NCI-H226 (cell line): ENCODE measurements at regions not wholly inside any gene's neighbourhood (a gene's known extent, or its start where the extent isn't known, plus 50 kb on each side); places are given as distances from the start of the nearest gene placed in this dataset.
"Not testable (repeated sequence)": the region's sequence is repeated elsewhere in the genome, so short reads cannot be mapped to it uniquely, and the experiment has no call there.

ENCODE experiments used
- DNase-seq: peaks from one replicate; pipeline ENCODE4 v3.0.0-alpha.2; 2015

DNA sequence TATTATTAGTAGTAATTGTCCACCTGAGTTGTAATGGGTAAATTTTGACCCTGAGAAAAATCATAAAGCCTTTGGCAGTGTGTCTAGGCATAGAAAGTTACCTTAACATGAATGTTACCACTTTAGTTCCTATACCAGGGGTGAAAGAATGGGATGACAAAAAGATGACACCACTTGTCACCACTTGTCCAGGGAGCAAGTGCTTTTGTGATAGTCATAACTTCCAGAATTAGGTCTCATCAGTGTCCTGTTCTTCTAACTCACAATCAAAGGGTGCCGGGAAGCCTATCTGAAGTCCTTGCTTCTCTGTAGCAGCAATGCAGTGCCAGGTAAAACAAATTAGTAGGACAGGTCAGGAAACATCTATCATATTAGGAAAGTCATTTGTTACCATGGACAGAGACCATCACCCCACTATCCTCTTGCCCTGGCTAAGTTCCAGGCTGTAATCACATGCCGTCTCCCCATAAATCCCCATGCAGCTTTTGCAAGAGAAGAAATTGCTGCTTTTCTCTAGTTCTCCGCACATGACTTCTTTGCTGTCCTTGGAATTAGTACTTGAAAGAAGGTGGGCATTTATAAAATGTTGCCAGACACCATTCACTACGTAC is 156.5 kb upstream of the SGCD start:
- no peak for DNase-seq

DNA sequence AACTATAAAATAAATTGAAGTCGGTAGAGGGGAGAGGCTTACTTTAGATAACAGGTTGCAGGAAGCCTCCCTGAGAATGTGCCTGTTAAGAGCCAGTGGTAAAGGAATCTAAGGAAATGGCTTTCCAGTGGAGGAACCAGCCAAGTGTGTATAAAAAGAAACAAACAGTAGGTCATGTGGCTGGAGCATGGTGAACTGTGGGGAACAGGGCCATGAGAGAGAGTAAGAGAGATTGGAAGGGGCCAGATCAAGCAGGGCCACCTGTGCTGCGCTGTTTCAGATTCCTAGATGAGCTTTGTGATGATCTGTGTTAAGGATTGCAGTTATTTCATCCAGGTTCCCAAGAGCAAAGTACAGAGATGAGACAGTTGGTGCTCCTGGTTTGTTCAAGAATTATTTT is 152.7 kb upstream of the SGCD start:
- no peak for DNase-seq

DNA sequence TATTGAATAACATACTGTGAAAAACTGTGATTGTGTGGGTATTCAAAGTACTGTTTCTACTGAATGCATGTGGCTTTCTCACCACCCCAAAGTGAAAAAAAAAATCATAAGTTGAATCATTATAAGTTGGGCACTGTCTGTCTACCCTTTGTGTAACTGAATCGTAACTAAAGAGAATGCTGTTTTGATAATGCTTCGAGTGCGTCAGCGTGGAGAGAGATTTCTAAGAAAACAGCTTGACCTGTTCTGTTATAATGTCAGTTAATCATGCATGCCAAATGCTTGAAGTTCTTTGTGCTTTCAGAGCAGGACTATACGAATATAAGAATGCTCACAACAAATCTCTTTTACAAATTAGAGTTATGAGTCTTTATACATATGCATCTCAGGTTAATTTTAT is 148.8 kb upstream of the SGCD start:
- no peak for DNase-seq

DNA sequence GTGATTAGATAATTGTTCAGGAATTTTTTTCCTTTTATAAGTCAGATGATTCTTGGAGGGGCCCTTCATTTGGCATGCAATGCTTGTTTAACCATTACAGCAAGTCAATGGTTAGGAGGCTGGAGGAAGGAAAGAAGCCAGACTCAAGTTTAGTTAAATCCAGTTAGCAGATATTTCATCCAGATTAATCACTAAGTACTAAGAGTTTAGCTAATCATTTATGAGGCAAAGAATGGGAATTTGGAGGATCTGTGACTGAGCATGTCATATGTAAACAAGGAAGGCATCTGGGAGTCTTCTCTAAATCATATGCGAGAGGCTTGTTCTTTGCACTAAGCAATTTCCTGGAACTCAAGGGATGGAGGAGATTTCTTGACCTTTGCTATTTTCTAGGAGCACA is 145.3 kb upstream of the SGCD start:
- DNase-seq = no peak

DNA sequence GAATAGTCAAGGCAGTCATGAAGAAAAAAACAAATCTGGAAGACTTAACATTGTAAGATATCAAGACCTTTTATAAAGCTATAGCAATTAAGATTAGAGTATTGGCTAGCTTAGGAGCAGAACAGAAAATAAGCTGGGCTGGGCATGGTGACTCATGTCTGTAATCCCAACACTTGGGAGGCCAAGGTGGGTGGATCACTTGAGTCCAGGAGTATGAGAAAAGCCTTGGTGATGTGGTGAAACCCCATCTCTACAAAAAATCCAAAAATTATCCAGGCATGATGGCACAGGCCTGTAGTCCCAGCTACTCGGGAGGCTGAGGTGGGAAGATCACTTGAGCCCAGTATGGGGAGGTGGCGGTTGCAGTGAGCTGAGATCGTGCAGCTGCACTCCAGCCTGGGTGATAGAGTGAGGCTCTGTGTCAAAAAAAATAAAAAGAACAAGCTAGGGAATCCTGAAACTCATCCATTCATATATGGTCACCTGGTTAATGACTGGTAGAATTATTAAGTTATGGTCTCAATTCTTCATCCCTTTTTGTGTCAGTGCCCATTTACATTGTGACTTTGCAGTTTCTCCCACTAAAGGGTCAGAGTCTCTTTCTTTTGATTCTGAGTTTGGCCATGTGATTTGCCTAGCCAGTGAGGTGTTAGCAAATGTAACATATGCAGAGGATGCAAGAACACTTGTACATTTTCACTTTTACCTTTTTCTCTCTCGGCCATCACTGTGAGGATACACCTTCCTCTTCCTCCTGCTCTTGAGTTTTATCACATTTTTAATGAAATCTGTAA is 144.6 kb upstream of the SGCD start:
- no peak for DNase-seq

DNA sequence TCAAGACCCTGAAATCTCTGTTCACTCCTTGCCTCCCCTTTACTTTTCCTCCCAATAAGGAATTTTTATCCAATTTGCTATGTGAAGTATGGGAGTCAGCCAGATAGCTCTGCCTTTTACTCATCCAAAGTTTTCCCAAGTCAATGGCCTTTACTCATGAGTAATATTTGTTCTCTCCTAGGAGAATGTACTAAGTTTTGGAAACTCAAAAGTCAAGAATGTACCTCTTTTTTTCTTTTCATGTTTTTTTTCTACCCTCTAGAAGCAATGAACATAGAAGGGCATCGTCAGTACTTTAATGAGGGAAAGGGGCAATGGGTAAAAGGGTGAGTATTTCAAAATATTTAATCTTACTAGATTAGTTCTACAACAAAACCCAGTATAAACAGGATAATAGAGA is 140.2 kb upstream of the SGCD start:
- no peak for DNase-seq

DNA sequence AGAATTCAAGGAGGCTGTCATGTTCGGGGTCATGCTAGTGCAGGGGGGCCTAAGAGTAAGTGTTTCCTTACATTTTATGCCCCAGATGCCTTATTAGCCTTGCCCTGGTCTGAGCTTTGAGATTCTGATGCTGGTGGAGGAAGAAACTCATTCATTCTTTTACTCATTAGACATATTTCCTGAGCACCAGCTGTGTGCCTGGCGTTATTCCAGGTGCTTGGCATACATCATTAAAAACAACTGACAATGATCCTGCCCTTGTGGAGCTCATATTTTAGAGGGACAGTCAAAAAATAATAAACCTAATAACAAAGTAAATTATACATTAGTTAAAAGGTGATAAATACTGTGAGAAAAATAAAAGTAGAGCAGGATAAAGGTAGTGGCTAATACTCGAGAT is 138.9 kb upstream of the SGCD start:
- no peak for DNase-seq

DNA sequence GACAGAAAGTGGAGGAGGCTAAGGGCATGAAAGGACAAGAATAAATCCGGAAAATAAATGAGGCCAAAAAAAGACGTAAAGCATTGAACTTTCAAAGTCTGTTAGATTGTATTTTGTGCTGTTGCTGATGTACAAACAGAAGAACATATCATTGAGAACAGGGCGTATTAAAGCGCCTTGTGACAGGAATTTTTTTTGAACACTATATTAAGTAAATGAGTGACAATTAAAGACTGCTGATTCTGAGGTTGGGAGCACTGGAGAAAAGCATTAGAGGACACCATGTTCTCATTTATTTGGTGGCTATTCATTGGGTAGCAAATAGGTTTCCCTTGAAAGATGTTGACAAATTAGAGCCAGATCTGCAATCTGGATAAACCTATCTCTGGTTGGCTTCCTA is 137.3 kb upstream of the SGCD start:
- DNase-seq = no peak

DNA sequence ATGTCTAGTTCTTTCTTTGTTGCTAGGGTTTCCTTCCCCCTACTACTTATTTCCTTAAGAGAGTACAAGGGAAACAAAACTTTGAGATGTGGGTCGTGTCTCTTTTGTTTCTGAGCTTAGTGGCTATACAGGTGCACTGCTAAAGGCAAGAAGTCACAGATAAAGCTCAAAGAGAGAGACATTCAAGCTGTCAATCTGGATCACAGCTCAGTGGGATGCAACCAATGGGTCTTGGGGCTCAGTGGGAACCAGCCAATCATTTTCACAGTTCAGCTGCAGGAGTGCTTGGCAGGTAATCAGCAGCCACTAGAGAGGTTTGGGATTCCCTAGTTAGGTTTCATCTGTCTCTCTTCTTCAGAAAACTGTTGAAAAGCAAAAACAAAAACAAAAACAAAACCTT is 135.4 kb upstream of the SGCD start:
- DNase-seq = no peak

DNA sequence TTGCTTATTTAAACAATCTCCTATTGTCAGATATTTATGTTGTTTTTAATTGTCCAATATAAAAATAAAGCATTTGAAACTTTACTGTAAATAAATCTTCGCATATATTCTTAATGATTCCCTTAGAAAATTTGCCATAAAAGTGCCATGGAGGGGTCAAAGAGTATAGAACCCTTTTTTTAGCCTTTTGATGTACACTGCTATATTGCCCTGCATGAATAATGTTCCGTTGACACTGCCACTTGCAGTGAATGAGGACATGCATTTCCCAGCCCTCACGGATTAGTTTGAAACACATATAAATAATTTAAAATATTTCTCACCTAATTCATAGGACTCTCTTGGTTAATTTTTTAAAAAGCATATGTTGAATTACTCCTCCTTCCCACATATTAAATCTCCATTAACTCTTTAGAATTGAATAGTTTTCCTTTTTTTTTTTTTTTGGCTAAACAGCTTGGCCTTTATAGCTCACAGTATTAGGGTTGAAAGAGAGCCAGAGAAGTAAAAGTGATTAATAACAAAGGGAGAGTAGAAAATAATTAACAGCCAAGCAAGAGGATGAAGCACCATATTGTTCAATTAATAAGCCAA is 129.8 kb upstream of the SGCD start:
- no peak for DNase-seq

DNA sequence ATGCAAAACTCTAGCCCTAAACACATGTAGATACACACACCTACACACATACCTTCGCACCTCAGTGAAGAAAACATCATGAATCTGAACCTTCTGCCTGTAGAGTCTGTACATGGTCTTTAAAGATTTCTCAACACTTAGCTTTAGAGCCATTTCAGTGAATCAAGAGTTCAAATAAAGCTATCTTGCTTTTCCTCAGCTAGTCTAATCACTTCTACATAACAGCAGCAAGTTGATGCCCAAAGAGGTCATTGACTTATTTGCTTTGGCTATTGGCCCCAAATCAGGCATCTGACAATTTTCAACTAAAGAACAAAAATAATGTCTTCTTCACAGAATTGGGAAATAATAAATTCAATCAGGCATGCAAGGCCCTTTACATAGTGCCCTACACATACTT is 127.9 kb upstream of the SGCD start:
- no peak for DNase-seq

DNA sequence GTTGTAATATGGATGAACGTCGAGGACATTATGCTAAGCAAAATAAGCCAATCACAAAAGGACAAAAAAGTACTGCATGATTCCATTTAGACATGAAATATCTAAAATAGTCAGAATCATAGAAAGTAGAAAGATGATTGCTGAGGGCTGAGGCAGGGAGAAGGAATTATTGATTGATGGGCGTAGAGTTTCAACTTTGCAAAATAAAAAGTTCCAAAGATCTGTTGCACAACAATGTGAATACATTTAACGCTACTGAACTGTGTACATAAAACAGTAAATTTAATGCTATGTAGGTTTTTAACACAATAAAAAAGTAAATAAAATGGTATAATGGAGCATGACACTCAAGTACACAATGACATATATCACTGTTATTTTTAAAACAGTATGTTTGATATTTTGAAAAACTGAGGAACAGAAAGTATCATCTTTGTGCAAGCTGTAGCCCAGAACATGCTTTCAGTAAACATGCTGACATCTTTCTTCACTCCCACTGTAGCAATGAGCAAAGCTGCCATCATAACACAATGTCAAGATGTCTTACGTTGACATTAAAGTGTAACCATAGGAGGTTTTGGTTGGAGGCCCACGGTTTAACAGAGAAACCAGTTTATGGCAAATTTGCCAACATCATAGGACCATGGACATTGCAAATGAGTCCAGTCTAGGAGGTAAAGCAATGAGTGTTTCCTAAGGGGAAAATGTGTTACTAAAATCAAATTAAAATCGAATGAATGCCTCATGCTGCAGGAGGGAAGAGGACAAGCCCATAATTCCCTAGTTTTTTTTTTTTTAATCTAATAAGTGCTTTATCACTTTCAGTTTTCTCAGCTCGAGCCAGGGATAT is 125.8 kb upstream of the SGCD start:
- DNase-seq = no peak

DNA sequence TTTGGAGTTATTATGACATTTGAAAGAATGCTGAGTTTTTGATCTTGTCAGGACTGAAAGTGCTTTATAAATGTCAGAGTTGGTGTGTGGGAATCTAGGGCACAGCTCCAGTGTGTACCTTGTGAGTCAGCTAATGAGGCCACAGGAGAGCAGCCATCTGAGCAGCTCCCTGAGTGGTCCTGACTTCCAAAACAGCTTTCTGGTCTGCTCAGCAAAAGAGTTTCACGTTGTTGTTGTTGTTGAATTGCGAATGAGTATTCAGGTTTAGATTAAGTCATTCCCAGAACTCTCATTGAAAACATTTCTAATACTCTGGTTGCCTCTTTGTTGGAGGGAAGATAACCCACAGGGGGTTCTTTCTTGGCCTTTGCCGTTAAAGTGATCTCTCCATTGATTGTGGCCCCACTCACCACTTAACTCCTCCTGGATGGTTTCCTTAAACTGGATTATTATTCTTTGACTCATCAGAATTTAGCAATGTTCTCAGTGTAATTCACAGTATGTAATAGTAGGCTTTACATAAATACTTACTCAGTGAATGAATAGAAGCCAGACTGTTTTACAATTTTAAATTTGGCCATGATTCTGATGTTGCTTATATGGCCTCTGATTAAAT is 125.1 kb upstream of the SGCD start:
- DNase-seq = no peak

DNA sequence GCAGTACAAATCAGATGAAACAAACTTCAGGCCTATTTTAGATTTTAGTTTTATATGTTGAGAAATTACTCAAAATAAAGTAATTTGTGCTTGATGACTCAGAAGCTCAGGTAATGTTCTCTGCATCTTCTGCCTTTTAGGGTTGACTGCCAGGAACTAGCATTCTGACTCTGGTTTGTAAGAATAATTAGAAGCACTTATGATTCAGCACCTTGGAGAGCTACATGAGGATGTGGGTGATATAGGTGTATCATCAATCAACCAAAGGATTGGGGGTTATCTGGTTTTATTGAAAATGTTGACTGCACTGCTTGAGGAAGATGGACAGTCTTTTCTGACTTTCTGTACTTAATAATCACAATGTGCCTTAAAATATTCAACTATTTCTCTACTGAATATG is 118.7 kb upstream of the SGCD start:
- DNase-seq = no peak

DNA sequence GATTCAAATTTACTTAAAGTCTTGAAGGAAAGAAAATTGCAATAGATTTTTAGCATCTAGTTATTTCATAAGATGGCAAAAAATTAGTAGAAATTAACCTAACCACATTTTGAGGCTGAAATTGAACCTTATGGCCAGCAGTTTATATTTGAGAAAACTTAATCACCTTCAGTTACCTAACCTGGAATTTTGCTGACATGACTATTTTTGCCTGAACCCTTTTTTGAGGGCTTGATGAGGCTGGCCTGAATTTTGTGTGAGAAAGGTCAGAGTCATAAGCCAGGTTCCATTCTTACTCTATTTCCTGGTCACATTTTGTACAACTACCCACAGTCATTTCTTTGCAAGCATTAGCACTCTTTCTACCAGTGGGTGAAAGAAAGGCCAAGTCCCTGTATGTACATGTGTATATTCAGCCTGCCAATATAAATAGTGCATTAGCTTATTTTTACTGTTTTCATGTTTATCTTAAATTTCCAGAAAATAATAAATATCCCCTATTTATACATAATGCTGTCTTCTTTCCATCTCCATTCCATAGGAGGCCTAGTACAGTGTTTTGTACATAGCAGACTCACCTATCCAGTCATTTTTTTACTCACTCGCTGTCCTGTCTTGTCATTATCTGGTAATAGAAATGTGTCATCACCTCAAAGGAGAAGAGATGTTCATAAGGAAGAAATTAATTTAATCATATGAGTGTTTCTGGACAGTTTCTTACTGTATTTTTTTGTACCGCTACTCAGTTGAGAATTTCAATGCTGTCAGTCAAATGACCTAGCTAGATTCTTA is 108.4 kb upstream of the SGCD start:
- DNase-seq = no peak

DNA sequence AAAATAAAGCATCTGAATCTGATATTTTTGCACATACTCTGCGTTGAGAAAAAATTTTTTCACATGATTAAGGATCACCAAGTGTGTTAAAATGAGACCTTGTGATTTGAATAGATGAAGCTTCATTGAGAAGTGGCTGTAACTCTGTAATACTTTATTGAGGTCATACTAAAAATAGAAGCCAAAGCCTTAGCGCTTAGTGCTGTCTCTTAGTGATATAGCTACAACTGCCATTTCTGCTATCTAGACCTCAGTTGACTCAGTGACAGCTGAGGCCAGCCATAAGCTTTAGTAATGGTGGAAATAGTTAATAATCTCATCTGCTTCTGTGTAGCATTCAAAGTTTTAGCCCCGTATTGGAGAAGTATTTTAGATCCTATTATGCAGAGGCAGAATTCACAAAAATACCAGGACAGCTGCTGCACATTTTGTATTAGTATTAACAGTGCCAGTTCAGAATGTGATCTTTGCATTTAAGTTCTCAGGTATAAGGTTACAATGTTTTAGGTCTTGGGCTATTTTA is 107.4 kb upstream of the SGCD start:
- DNase-seq = no peak

DNA sequence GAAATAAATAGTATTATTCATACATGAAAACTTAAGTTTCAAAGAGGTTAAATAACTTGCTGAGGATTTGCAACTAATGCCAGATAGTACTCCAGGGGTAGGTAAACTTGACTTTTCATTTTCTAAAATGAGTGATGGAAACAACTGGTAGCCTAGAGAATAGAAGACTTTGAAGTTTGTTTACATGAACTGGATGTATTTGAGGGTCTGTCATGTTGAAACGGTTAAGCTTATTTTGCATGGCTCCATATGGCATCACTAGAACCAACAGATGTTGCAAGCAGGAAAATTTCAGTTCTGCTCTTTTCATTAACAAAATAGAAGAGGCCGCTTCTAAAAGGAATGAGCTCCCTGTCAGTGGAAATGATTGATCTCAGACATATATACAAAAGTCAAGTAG is 105.1 kb upstream of the SGCD start:
- DNase-seq = no peak

DNA sequence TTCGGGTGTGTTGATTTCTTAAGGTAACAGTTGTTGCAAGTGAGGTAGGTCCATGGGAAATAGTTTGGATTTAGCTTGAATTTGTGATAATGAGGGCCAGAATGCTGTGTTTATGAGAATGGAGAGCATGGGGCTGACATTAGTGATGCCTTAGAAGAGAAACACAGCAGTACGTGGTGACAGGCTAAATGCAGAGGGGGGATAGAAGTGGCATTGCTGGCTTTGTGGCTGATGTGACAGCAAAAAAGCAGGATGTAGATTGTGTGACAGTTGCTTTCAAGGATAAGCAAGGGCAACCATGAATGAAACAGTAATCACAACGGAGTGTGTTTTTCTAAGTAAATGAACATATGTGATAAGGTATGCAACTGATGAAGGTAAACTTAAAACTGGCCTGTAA is 103.4 kb upstream of the SGCD start:
- no peak for DNase-seq

DNA sequence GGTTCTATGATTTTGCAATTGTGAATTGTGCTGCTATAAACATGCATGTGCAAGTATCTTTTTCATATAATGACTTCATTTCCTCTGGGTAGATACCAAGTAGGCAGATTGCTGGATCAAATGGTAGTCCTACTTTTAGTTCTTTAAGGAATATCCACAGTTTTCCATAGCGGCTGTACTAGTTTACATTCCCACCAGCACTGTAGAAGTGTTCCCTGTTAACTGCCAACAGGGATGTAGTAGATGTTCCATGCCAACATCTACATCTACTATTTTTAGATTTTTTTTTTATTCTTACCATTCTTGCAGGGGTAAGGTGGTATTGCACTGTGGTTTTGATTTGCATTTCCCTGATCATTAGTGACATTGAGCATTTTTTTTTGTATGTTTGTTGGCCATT is 100.5 kb upstream of the SGCD start:
- DNase-seq = not testable (repeated sequence)

DNA sequence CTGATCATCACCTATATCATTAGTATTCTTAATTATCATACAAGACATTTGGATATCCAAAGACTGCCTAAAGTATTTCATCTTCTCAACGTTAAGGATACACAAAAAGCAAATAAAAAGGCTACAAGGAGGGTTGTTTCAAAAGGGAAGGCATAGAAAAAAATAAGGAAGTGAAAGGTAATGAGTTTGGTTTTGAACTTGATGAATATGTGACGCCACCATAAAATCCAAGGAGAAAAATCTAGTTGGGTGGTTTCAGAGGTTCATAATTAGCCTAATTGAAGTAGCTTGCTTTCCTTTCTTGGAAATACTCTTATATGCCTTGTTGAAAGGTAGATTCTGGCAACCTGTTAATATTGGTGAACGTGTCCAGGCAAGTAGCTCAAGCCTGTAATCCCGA is 96.1 kb upstream of the SGCD start:
- DNase-seq = no peak

DNA sequence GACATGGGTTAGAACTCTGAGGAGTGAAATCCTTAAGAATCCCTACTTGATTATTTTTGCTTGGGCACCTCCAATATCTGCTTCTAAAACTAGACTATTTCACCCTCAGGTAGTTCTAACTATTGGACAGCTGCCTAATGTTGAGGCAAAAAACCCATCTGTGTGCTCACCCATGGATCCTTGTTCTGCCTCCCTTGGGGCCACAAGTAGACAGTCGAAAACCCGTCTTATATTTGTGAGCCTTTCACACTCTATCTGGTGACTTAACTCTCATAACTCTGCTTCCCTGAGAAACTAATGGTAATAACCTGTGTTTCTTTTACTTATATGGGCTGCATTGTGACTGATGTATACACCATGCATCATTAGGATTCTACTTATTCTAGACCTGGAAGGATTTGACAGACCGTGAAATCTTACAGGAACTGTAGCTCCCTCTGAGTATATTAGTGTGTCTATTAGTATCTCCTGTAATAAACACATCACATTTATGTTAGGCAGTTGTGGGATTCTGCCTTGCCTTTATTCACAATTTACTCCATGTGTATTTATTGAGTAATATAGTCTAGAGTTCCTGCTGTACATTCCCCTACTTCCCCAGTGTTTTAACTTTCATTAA is 94.6 kb upstream of the SGCD start:
- DNase-seq = no peak

DNA sequence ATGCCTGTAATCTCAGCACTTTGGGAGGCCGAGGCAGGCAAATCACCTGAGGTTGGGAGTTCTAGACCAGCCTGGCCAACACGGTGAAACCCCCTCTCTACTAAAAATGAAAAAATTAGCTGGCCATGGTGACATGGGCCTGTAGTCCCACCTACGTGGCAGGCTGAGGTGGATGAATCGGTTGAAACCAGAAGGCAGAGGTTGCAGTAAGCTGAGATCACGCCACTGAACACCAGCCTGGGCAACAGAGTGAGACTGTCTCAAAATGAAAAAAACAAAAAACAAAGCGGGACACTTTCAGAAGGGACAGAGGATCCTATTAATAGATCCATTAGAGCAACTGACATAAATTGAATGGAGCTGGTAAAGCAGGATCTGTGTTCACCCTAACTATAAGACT is 89.6 kb upstream of the SGCD start:
- no peak for DNase-seq
